ENCODE measurements at regions not wholly inside any gene's neighbourhood (a gene's known extent, or its start where the extent isn't known, plus 50 kb on each side); places are given as distances from the start of the nearest gene placed in this dataset.

- intact Hi-C loops (cut with micrococcal nuclease; ENCODE audit: unreplicated experiment): no loop called here
- CTCF ChIA-PET: no interaction called here
- no peak overlapping the region for H3K4me3 Mint-ChIP-seq (ENCODE audit: unreplicated experiment)
- TF ChIP-seq, protein P1, sequence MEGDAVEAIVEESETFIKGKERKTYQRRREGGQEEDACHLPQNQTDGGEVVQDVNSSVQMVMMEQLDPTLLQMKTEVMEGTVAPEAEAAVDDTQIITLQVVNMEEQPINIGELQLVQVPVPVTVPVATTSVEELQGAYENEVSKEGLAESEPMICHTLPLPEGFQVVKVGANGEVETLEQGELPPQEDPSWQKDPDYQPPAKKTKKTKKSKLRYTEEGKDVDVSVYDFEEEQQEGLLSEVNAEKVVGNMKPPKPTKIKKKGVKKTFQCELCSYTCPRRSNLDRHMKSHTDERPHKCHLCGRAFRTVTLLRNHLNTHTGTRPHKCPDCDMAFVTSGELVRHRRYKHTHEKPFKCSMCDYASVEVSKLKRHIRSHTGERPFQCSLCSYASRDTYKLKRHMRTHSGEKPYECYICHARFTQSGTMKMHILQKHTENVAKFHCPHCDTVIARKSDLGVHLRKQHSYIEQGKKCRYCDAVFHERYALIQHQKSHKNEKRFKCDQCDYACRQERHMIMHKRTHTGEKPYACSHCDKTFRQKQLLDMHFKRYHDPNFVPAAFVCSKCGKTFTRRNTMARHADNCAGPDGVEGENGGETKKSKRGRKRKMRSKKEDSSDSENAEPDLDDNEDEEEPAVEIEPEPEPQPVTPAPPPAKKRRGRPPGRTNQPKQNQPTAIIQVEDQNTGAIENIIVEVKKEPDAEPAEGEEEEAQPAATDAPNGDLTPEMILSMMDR (IDR thresholded peaks at IDR 0.05; ENCODE audit: insufficient read depth in 1 of 2, low read depth in 1 of 2, low read length in 1 of 2, severe bottlenecking in 1 of 2, unreplicated experiment in 1 of 2): no peak
- BruUV-seq (replicated peaks): no TSS peak
- no peaks in the 10 kb centered on the region for H3K36me3 Mint-ChIP-seq (ENCODE audit: insufficient read depth, unreplicated experiment)
- H3K4me3 ChIP-seq (ENCODE audit: low read depth, low read length): no peak overlapping the region
- no peaks in the 10 kb centered on the region for H3K4me1 ChIP-seq
- no peaks in the 10 kb centered on the region for H3K36me3 ChIP-seq (ENCODE audit: control insufficient read depth, insufficient read depth, low read length)
- no peak overlapping the region for H3K27ac Mint-ChIP-seq (ENCODE audit: unreplicated experiment)
- no peaks in the 10 kb centered on the region for H3K9me3 Mint-ChIP-seq (ENCODE audit: unreplicated experiment)
- no peak for DNase-seq
- H3K27me3 ChIP-seq (replicated peaks; ENCODE audit: control insufficient read depth, insufficient read depth, low read length): no peaks in the 10 kb centered on the region
- no peaks in the 10 kb centered on the region for H3K9me3 ChIP-seq
- H3K27me3 Mint-ChIP-seq (ENCODE audit: insufficient read depth, unreplicated experiment): peaks cover 3% of the 10 kb centered on the region
- POLR2A ChIA-PET: no interaction called here
- H3K4me1 Mint-ChIP-seq (ENCODE audit: low read depth, unreplicated experiment): no peaks in the 10 kb centered on the region
Observed at GRCh38 chr11:98100689-98101088, 920.1 kb upstream of the CNTN5 start.

DNA sequence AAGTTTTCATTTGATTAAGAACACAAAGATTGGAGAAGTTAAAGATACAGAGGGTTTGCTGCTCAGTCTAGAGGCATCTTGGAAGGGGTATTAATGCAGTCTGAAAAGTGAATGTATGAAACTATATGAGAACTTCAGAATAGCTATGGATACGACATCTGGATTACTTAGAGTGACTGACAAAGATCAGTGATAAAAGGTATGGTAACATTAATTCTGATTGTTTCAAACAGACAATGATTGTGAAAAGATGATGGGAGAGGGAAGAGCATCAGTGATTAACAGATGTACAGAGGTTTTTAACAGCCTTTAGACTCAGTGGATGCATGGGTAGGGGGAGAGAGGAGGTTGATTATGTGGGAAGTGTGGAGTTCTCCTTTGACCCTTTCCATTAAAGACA, 919.4 kb upstream of the CNTN5 start:
- Histone ChIP-seq H3K36me3 (ENCODE audit: control insufficient read depth, insufficient read depth, low read length) (no peaks in the 10 kb centered on the region), H3K4me3 (ENCODE audit: low read depth, low read length) (no peak overlapping the region), H3K9me3 (no peaks in the 10 kb centered on the region), H3K27me3 (replicated peaks; ENCODE audit: control insufficient read depth, insufficient read depth, low read length) (no peaks in the 10 kb centered on the region), H3K4me1 (no peaks in the 10 kb centered on the region)
- Mint-ChIP-seq H3K27me3 (ENCODE audit: insufficient read depth, unreplicated experiment) (peaks cover 3% of the 10 kb centered on the region), H3K4me3 (ENCODE audit: unreplicated experiment) (no peak overlapping the region), H3K27ac (ENCODE audit: unreplicated experiment) (no peak overlapping the region), H3K9me3 (ENCODE audit: unreplicated experiment) (no peaks in the 10 kb centered on the region), H3K4me1 (ENCODE audit: low read depth, unreplicated experiment) (no peaks in the 10 kb centered on the region), H3K36me3 (ENCODE audit: insufficient read depth, unreplicated experiment) (no peaks in the 10 kb centered on the region)
- no TSS peak for BruUV-seq (replicated peaks)
- TF ChIP-seq, protein P1 (IDR thresholded peaks at IDR 0.05; ENCODE audit: insufficient read depth in 1 of 2, low read depth in 1 of 2, low read length in 1 of 2, severe bottlenecking in 1 of 2, unreplicated experiment in 1 of 2): no peak
- ChIA-PET POLR2A (no interaction called here), CTCF (no interaction called here)
- intact Hi-C loops (cut with micrococcal nuclease; ENCODE audit: unreplicated experiment): no loop called here
- DNase-seq: no peak

- TF ChIP-seq, protein P1 (IDR thresholded peaks at IDR 0.05; ENCODE audit: insufficient read depth in 1 of 2, low read depth in 1 of 2, low read length in 1 of 2, severe bottlenecking in 1 of 2, unreplicated experiment in 1 of 2): no peak
- H3K4me1 ChIP-seq: no peaks in the 10 kb centered on the region
- no peak overlapping the region for H3K4me3 ChIP-seq (ENCODE audit: low read depth, low read length)
- no peak overlapping the region for H3K4me3 Mint-ChIP-seq (ENCODE audit: unreplicated experiment)
- H3K36me3 Mint-ChIP-seq (ENCODE audit: insufficient read depth, unreplicated experiment): no peaks in the 10 kb centered on the region
- H3K9me3 Mint-ChIP-seq (ENCODE audit: unreplicated experiment): no peaks in the 10 kb centered on the region
- intact Hi-C loops (cut with micrococcal nuclease; ENCODE audit: unreplicated experiment): no loop called here
- H3K4me1 Mint-ChIP-seq (ENCODE audit: low read depth, unreplicated experiment): no peaks in the 10 kb centered on the region
- POLR2A ChIA-PET: no interaction called here
- H3K36me3 ChIP-seq (ENCODE audit: control insufficient read depth, insufficient read depth, low read length): no peaks in the 10 kb centered on the region
- no TSS peak for BruUV-seq (replicated peaks)
- H3K27ac Mint-ChIP-seq (ENCODE audit: unreplicated experiment): no peak overlapping the region
- CTCF ChIA-PET: no interaction called here
- no peaks in the 10 kb centered on the region for H3K9me3 ChIP-seq
- peaks cover 3% of the 10 kb centered on the region for H3K27me3 Mint-ChIP-seq (ENCODE audit: insufficient read depth, unreplicated experiment)
- no peaks in the 10 kb centered on the region for H3K27me3 ChIP-seq (replicated peaks; ENCODE audit: control insufficient read depth, insufficient read depth, low read length)
- no peak for DNase-seq
Observed at GRCh38 chr11:98104249-98104648, 916.5 kb upstream of the CNTN5 start.
